GM12873 (cell line): ENCODE measurements at regions not wholly inside any gene's neighbourhood (a gene's known extent, or its start where the extent isn't known, plus 50 kb on each side); places are given as distances from the start of the nearest gene placed in this dataset.

Source experiments
- TF ChIP-seq, protein P1 (sequence below): IDR thresholded peaks from 2 replicates; pipeline ENCODE4 v1.5.1; 2012; ENCODE audit warnings: low read depth, mild to moderate bottlenecking, moderate library complexity, low read length, control low read depth; ENCODE audit not compliant: insufficient read depth; ENCODE audit errors: missing control alignments

DNA sequence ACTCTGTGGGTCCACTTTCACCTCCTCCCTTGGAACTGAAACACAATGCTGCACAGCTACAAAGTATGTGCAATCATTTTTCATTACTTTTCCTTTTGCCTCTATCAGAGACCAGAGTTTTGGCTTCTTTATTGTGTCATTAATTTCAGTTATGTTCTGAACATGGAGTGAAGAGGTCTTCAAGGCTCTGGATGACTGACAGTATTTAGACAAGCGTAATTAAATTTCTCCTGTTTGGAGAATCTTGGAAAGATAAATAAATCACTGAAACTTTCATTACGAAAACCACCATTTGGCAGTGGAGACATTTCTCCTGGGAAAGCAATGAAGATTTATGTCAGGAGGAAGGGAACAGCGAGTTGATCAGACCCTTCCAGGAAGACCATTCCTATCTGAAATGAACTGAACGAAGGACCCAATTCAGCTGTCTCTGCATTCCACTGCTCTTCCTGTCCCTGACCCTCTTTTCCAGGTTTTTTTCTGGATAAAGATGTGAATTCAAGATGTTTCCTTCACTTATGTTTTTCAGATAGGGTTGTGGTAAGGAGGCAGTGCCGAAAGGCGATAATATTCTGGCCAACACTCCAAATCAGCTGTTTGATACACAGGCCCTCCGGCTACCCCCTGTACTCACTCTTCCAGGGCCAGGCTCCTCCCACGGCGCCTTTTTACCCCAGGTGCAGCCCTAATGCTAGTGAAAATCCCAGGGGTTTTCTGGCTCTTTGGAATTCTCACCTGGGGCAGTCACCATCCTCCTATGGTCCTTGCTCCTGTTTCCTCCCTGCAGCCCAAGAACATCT, 77.2 kb upstream of the OSMR start:
- TF ChIP-seq, protein P1, sequence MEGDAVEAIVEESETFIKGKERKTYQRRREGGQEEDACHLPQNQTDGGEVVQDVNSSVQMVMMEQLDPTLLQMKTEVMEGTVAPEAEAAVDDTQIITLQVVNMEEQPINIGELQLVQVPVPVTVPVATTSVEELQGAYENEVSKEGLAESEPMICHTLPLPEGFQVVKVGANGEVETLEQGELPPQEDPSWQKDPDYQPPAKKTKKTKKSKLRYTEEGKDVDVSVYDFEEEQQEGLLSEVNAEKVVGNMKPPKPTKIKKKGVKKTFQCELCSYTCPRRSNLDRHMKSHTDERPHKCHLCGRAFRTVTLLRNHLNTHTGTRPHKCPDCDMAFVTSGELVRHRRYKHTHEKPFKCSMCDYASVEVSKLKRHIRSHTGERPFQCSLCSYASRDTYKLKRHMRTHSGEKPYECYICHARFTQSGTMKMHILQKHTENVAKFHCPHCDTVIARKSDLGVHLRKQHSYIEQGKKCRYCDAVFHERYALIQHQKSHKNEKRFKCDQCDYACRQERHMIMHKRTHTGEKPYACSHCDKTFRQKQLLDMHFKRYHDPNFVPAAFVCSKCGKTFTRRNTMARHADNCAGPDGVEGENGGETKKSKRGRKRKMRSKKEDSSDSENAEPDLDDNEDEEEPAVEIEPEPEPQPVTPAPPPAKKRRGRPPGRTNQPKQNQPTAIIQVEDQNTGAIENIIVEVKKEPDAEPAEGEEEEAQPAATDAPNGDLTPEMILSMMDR: no peak

DNA sequence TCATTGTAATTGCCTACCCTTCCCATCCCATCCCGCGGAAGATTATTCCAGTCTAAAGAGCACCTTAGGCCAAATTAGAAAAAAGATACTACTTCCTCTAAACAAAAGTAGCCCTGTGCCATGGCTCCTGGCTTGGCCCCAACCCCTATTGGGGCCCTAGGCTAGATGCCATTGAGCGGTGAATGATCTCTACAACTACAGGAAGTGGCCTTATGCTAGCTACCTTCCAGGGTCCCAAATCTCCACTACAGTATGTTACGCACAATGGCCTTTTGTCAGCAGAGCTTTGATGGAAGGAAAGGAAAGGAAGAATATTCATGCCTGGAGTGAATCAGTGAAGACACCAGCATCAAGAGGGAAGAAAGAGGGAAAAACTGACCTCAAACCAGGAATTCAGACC, 73.3 kb upstream of the OSMR start:
- TF ChIP-seq, protein P1: no peak

DNA sequence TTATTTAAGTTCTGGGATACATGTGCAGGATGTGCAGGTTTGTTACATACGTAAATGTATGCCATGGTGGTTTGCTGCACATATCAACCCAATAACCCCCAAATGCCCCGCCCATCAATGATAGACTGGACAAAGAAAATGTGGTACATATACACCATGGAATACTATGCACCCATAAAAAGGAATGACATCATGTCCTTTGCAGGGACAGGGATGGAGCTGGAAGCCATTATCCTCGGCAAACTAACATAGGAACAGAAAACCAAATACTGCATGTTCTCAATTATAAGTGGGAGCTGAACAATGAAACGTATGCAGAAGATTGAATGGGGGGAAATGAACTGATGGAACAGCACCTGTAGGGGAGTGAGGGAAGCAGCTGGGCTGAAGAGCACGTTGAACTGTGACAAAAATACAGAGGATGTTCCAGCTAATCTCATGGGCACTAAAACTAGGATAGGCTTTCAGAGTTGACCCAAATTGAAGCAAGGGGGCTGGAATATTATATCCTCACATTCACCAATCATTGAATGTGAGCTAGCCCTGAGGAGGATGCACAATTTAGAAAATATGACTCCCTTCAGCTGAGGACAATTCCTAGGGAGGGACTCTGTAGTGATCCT, 70.5 kb upstream of the OSMR start:
- TF ChIP-seq, protein P1: no peak

DNA sequence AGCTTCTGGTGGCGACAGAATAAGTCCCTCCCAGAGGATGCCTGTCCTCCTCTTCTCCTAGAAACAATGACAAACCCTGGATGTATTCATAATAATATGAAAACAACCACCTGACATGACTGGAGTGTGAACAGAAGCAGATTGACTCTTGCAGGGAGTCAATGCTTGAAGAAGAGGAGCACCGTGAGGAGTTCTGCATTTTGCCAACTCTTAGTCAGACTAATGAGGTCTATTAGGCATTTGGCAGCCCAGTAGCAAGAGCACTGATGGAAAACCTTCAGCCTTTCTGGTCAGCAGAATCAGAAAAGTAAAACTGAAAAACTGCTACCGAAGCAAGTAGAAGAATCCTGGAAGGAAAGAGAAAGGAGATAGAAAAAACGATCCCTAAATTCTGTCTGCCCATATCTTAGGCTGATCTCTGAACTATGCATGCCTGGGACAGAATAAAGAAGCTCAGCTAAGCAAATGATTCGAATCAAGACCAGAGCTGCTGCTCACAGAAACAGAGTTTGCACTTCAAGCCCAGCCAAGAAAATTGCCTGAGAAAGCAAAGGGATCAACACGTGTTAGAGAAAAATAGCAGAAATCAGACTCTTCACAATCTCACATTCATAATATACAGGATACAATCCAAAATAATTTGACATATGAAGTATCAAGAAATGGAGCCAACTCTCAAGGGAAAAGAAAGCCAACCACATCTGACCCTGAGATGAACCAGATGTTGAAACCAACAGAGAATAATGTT, 69.5 kb upstream of the OSMR start:
- TF ChIP-seq, protein P1: no peak

DNA sequence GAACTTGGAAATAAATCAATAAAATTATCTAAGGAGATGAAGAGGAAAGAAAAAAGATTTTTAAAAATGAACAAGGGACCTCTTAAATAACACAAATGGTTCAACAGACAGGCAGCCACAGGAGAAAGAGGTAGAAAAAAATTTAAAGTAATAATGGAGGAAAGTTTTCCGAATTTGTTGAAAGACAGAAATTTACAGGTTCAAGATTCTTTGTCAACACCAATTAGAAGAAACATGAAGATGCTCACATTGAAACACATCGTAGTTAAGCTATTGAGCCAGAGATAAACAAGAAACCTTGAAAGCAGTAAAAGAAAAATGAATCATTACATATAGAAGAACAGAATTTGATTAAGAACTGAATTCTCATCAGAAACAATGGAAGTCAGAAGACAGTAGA, 68.7 kb upstream of the OSMR start:
- TF ChIP-seq, protein P1: no peak

DNA sequence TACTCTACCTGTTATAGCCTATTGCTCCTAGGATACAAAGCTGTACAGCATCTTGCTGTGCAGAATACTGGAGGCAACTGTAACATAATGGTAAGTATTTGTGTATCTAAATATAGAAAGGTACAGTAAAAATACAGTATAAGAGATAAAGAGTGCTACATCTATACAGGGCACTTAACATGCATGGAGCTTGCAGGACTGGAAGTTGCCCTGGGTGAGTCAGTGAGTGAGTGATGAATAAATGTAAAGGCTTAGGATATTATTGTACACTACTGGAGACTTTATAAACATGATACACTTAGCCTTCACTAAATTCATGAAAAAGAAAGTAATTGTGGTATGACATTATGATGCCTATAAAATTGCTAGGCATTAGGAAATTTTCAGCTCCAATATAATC, 65.5 kb upstream of the OSMR start:
- TF ChIP-seq, protein P1: no peak

DNA sequence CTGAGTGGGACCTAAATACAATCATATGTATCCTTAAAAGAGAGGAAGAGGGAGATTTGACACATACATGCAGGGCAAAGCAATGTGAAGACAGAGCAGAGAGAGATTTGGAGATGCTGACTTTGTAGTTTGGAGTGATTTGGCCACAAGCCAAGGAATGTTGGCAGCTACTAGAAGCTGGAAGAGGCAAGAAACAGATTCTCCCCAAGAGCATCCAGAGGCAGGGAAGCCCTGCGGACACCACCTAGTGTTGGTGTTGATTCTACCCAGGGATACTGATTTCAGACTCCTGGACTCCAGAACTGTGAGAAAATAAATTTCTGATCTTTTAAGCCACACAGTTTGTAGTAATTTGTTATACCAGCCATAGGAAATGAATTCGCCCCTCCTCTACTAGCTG, 64.9 kb upstream of the OSMR start:
- TF ChIP-seq, protein P1: no peak
